Neutrophil (primary cell): ENCODE measurements at regions not wholly inside any gene's neighbourhood (a gene's known extent, or its start where the extent isn't known, plus 50 kb on each side); places are given as distances from the start of the nearest gene placed in this dataset.

ENCODE experiments used
- H3K27ac ChIP-seq: fragments of 200-600 bp; sonication (generic); 2 replicates; pipeline ENCODE4 v1.5.1; 2016; ENCODE audit warnings: mild to moderate bottlenecking, moderate library complexity
- H3K27me3 ChIP-seq: fragments of 200-600 bp; sonication (generic); 2 replicates; pipeline ENCODE4 v1.6.0; 2016; ENCODE audit warnings: mild to moderate bottlenecking
- H3K36me3 ChIP-seq: fragments of 200-600 bp; sonication (generic); 2 replicates; pipeline ENCODE4 v1.5.1; 2017
- H3K4me1 ChIP-seq, 2 experiments: fragments of 200-600 bp in 1 of 2; sonication (generic) in 1 of 2; 1 replicate in 1 of 2; 2 replicates in 1 of 2; pipeline versions ENCODE4 v1.5.1 to v1.6.1; 2013 to 2016; ENCODE audit warnings: low read depth in 1 of 2, low read length in 1 of 2, mild to moderate bottlenecking in 1 of 2, moderate library complexity in 1 of 2; ENCODE audit not compliant: control insufficient read depth in 1 of 2, insufficient read depth in 1 of 2
- H3K4me3 ChIP-seq, 2 experiments: fragments of 200-600 bp in 1 of 2; sonication (generic) in 1 of 2; 1 replicate in 1 of 2; 2 replicates in 1 of 2; pipeline ENCODE4 v1.5.1; 2013 to 2016; ENCODE audit warnings: low read depth in 1 of 2, low read length in 1 of 2, mild to moderate bottlenecking in 1 of 2, moderate library complexity in 1 of 2
- H3K9me3 ChIP-seq: fragments of 200-600 bp; sonication (generic); 2 replicates; pipeline ENCODE4 v1.5.1; 2016
- TF ChIP-seq, protein P1 (sequence below): fragments of 200-600 bp; sonication (generic); IDR thresholded peaks from 2 replicates; pipeline ENCODE4 v1.5.1; 2016; ENCODE audit warnings: antibody characterized with exemption

DNA sequence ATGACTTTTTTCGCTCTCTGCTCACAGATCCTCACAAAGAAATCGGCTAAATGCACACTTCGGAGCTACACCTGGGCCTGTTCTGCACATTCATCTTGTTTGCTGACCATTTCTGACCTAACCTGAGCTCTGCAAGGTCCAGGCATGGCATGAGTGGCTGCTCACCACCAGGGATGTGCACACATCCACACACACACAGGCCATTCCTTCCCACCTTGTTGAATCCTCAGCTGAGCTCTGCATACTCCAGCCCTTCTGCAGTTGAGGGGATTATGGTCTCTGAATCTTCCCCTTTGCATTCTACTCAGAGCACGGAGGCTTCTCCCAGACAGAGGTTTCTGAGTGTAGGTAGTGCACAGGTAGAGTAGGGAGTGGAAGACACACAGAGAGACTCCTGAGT is 411.9 kb upstream of the B3GAT1 start:
- no peak overlapping the region for H3K27ac ChIP-seq
- H3K4me3 ChIP-seq = no peak overlapping the region
- H3K27me3 ChIP-seq = no peaks in the 10 kb centered on the region
- no peaks in the 10 kb centered on the region for H3K4me1 ChIP-seq
- H3K36me3 ChIP-seq = no peaks in the 10 kb centered on the region
- H3K9me3 ChIP-seq = no peaks in the 10 kb centered on the region
- TF ChIP-seq, protein P1, sequence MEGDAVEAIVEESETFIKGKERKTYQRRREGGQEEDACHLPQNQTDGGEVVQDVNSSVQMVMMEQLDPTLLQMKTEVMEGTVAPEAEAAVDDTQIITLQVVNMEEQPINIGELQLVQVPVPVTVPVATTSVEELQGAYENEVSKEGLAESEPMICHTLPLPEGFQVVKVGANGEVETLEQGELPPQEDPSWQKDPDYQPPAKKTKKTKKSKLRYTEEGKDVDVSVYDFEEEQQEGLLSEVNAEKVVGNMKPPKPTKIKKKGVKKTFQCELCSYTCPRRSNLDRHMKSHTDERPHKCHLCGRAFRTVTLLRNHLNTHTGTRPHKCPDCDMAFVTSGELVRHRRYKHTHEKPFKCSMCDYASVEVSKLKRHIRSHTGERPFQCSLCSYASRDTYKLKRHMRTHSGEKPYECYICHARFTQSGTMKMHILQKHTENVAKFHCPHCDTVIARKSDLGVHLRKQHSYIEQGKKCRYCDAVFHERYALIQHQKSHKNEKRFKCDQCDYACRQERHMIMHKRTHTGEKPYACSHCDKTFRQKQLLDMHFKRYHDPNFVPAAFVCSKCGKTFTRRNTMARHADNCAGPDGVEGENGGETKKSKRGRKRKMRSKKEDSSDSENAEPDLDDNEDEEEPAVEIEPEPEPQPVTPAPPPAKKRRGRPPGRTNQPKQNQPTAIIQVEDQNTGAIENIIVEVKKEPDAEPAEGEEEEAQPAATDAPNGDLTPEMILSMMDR = no peak

DNA sequence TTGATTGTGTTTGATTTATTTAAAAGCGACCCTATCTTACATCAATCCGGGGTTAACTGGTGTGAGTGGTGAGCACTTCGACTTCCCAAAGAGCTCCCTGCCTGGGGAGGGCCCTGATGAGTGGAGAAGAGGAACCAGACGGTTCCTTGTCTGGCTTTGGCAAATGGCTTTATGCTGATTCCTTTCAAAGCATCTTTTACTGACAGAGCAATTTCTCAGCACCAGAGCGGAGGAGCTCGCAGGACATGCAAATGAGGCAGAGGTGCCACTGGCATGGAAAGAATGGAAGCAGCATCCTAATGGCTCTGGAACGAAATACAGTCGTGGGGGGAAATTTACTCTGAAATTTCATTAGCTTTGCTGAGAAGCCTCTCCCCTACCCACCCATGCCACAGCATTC is 410.9 kb upstream of the B3GAT1 start:
- no peaks in the 10 kb centered on the region for H3K27me3 ChIP-seq
- H3K9me3 ChIP-seq = no peaks in the 10 kb centered on the region
- no peak overlapping the region for H3K27ac ChIP-seq
- no peaks in the 10 kb centered on the region for H3K36me3 ChIP-seq
- TF ChIP-seq, protein P1 = no peak
- H3K4me1 ChIP-seq = no peaks in the 10 kb centered on the region
- no peak overlapping the region for H3K4me3 ChIP-seq

DNA sequence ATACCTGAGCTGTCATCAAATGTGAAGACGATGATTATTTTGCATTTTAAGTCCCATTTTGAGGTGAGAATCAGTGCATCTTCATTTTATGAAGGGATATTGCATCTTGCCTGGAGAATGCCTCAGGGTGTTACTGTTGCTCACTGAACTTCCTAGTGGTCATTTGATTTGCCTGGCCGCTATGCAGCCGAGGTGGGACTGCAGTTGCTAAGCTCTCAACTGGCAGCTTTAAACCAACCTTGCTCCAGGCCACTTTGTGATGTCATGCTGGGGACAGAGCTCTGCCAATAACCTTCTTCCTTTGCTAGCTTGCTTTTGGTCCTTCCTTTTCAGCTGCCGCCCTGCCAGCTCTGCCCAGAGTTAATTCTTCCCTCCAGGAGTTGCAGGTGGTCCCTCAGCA is 409.4 kb upstream of the B3GAT1 start:
- Histone ChIP-seq H3K4me3 (no peak overlapping the region), H3K27me3 (no peaks in the 10 kb centered on the region), H3K4me1 (no peaks in the 10 kb centered on the region), H3K27ac (no peak overlapping the region), H3K9me3 (no peaks in the 10 kb centered on the region), H3K36me3 (no peaks in the 10 kb centered on the region)
- TF ChIP-seq, protein P1 = no peak

DNA sequence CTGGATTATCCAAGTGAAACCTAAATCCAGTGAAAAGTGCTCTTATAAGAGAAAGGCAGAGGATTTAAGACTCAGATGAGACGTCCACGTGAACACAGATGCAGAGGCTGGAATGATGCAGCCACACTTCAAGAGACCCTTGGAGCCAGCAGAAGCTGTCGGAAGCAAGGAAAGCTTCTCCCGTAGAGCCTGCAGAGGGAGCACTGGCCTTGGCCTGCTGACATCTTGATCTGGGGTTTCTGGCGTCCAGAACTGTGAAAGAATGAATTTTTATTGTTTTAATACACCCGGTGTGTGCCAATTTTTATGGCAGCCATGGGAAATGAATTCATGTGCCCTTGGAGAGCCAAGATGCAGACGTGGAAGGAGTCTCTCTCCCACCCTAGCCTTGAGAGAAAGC is 407.0 kb upstream of the B3GAT1 start:
- no peaks in the 10 kb centered on the region for H3K36me3 ChIP-seq
- no peaks in the 10 kb centered on the region for H3K27me3 ChIP-seq
- no peak overlapping the region for H3K4me3 ChIP-seq
- TF ChIP-seq, protein P1 = no peak
- no peaks in the 10 kb centered on the region for H3K4me1 ChIP-seq
- H3K9me3 ChIP-seq = no peaks in the 10 kb centered on the region
- H3K27ac ChIP-seq = no peak overlapping the region

DNA sequence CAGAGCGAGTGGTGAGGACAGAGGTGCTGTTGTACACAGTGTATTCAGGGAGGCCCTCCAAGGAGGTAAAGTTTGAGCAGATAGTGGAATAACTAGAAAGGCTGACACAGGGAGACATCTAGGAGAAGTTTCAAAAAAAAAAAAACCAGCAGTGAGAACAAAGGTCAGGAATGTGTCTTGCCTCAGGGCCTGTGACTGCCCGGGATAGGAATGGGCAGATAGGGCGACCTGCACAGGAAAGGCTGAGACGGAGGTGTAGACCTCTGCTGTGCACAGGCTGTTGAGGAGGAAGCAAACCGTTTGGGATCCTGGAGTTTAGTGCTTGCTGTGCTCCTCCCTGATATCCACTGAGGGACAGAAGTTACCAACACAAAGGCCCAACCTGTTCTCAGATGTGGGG is 406.5 kb upstream of the B3GAT1 start:
- no peaks in the 10 kb centered on the region for H3K4me1 ChIP-seq
- no peaks in the 10 kb centered on the region for H3K9me3 ChIP-seq
- H3K36me3 ChIP-seq = no peaks in the 10 kb centered on the region
- TF ChIP-seq, protein P1 = no peak
- no peaks in the 10 kb centered on the region for H3K27me3 ChIP-seq
- no peak overlapping the region for H3K4me3 ChIP-seq
- no peak overlapping the region for H3K27ac ChIP-seq

DNA sequence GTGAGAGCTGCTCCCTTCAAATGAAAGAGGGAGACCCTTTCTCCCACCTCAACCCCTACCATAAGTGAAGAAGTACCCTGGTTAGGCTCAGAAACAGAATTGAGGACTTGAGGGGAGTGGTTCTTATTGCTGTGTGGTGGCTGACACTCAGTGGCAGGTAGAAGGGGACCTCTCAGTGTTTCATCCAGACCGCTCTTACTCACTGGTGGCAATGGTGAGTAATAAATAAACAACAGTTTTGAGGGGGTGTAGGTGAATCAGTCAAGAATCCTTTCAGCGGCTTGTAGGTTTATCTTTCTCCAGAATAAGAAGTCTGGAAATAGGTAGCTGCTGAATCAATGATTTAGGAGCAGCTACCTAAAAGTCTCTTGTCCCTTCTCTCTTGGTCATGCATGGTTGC is 403.4 kb upstream of the B3GAT1 start:
- Histone ChIP-seq H3K36me3 (no peaks in the 10 kb centered on the region), H3K4me1 (no peaks in the 10 kb centered on the region), H3K27ac (no peak overlapping the region), H3K27me3 (no peaks in the 10 kb centered on the region), H3K9me3 (no peaks in the 10 kb centered on the region), H3K4me3 (no peak overlapping the region)
- TF ChIP-seq, protein P1 = no peak
